Suprapubic skin (tissue), 4 donors: ENCODE measurements at regions not wholly inside any gene's neighbourhood (a gene's known extent, or its start where the extent isn't known, plus 50 kb on each side); places are given as distances from the start of the nearest gene placed in this dataset.

Source experiments
- DNase-seq, 2 donors: peaks; one replicate each; pipeline ENCODE4 v3.0.0-alpha.2; 2019; ENCODE audit warnings: low spot score in 2 of 2
- H3K27ac ChIP-seq: fragments of 200-600 bp; sonication (generic); one replicate; pipeline ENCODE4 v1.5.1; 2019
- H3K27me3 ChIP-seq: fragments of 200-600 bp; sonication (generic); one replicate; pipeline ENCODE4 v1.5.1; 2019
- H3K36me3 ChIP-seq: fragments of 200-600 bp; sonication (generic); one replicate; pipeline ENCODE4 v1.5.1; 2019
- H3K4me1 ChIP-seq: fragments of 200-600 bp; sonication (generic); one replicate; pipeline ENCODE4 v1.5.1; 2019
- H3K4me3 ChIP-seq: fragments of 200-600 bp; sonication (generic); one replicate; pipeline ENCODE4 v1.5.1; 2019; ENCODE audit warnings: mild to moderate bottlenecking
- H3K9me3 ChIP-seq: fragments of 200-600 bp; sonication (generic); one replicate; pipeline ENCODE4 v1.5.1; 2019
- CTCF ChIP-seq, 2 donors: fragments of 200-600 bp in 1 of 2; fragments of 450-650 bp in 1 of 2; sonication (generic) in 1 of 2; IDR thresholded peaks; one replicate each; pipeline ENCODE4 v1.5.1; 2016 to 2019; ENCODE audit warnings: antibody characterized with exemption in 2 of 2, mild to moderate bottlenecking in 1 of 2, moderate library complexity in 1 of 2
- EP300 ChIP-seq: sonication (generic); formaldehyde crosslinking; IDR thresholded peaks from one replicate; pipeline ENCODE4 v1.6.1; 2017; ENCODE audit warnings: antibody characterized with exemption
- POLR2A ChIP-seq, 2 donors: fragments of 450-650 bp; IDR thresholded peaks; one replicate each; pipeline ENCODE4 v1.6.1; 2017; ENCODE audit warnings: antibody characterized with exemption in 2 of 2, mild to moderate bottlenecking in 2 of 2, moderate library complexity in 2 of 2
- POLR2AphosphoS5 ChIP-seq, 3 donors: sonication (generic); formaldehyde crosslinking; IDR thresholded peaks; one replicate each; pipeline ENCODE4 v1.6.1; 2017; ENCODE audit warnings: antibody characterized with exemption in 3 of 3
- WGBS: methylation state at CpG from one replicate; pipeline ENCODE4 v1.1.5; 2018; 5-methylcytosine and 5-hydroxymethylcytosine counted together

- H3K27ac ChIP-seq = peak overlapping the region; percentile 78
- 50% methylated on average over 9 of the region's 9 CpGs for WGBS
- no peak for TF ChIP-seq POLR2AphosphoS5 (IDR thresholded peaks at IDR 0.05)
- no peak for DNase-seq
- peaks cover 38% of the 10 kb centered on the region for H3K4me1 ChIP-seq
- no peaks in the 10 kb centered on the region for H3K9me3 ChIP-seq
- H3K4me3 ChIP-seq = peak overlapping the region; percentile 39
- H3K36me3 ChIP-seq = peaks cover 26% of the 10 kb centered on the region
- no peaks in the 10 kb centered on the region for H3K27me3 ChIP-seq
Measured at GRCh38 chr9:708551-709432, 132.7 kb upstream of the DMRT1 start.

- Histone ChIP-seq H3K27me3 (no peaks in the 10 kb centered on the region), H3K36me3 (peaks cover 26% of the 10 kb centered on the region), H3K9me3 (no peaks in the 10 kb centered on the region), H3K4me1 (peaks cover 52% of the 10 kb centered on the region), H3K4me3 (no peak overlapping the region), H3K27ac (no peak overlapping the region)
- WGBS = 93% methylated on average over 8 of the region's 14 CpGs
- TF ChIP-seq POLR2AphosphoS5 (IDR thresholded peaks at IDR 0.05) (no peak), EP300 (no peak), CTCF (IDR thresholded peaks at IDR 0.05) (no peak), POLR2A (IDR thresholded peaks at IDR 0.05) (no peak)
- DNase-seq = no peak
Measured at GRCh38 chr9:710951-711745, 130.3 kb upstream of the DMRT1 start.

GRCh38 chr9:711761-712553 lies 129.5 kb upstream of the DMRT1 start:
- no peak overlapping the region for H3K27ac ChIP-seq
- no peak overlapping the region for H3K4me3 ChIP-seq
- no peak for TF ChIP-seq EP300
- WGBS = 94% methylated on average over 22 of the region's 22 CpGs
- peaks cover 26% of the 10 kb centered on the region for H3K36me3 ChIP-seq
- H3K27me3 ChIP-seq = no peaks in the 10 kb centered on the region
- H3K9me3 ChIP-seq = no peaks in the 10 kb centered on the region
- peaks cover 54% of the 10 kb centered on the region for H3K4me1 ChIP-seq
- no peak for DNase-seq

- Histone ChIP-seq H3K9me3 (no peaks in the 10 kb centered on the region), H3K27me3 (no peaks in the 10 kb centered on the region), H3K4me3 (no peak overlapping the region), H3K36me3 (peaks cover 26% of the 10 kb centered on the region), H3K4me1 (peaks cover 52% of the 10 kb centered on the region), H3K27ac (no peak overlapping the region)
- no peak for DNase-seq
- no peak for TF ChIP-seq EP300
- TF ChIP-seq POLR2AphosphoS5 (IDR thresholded peaks at IDR 0.05) = no peak
- TF ChIP-seq POLR2A (IDR thresholded peaks at IDR 0.05) = no peak
- TF ChIP-seq CTCF (IDR thresholded peaks at IDR 0.05) = no peak
- 91% methylated on average over 16 of the region's 16 CpGs for whole genome bisulfite sequencing
Measured at GRCh38 chr9:712643-713042, 128.9 kb upstream of the DMRT1 start.

- H3K4me1 ChIP-seq = peaks cover 51% of the 10 kb centered on the region
Measured at GRCh38 chr9:713091-713490, 128.4 kb upstream of the DMRT1 start.

More at GRCh38 chr9:713091-713490, 128.4 kb upstream of the DMRT1 start:
- H3K27me3 ChIP-seq = no peaks in the 10 kb centered on the region
- TF ChIP-seq POLR2AphosphoS5 (IDR thresholded peaks at IDR 0.05) (no peak), CTCF (IDR thresholded peaks at IDR 0.05) (no peak), POLR2A (IDR thresholded peaks at IDR 0.05) (no peak), EP300 (no peak)
- H3K36me3 ChIP-seq = peaks cover 26% of the 10 kb centered on the region
- no peak overlapping the region for H3K4me3 ChIP-seq
- H3K27ac ChIP-seq = no peak overlapping the region
- WGBS = 90% methylated on average over 4 of the region's 4 CpGs
- no peaks in the 10 kb centered on the region for H3K9me3 ChIP-seq
- no peak for DNase-seq
